DOHH2 (cell line): ENCODE measurements at regions not wholly inside any gene's neighbourhood (a gene's known extent, or its start where the extent isn't known, plus 50 kb on each side); places are given as distances from the start of the nearest gene placed in this dataset.

Experiments
- H3F3A ChIP-seq: fragments of 200-600 bp; sonication (generic), shearing (Covaris generic); 2 replicates; pipeline ENCODE4 v1.6.0; 2016; ENCODE audit warnings: antibody characterized with exemption, mild to moderate bottlenecking; ENCODE audit not compliant: control insufficient read depth, insufficient read depth
- H3K27ac ChIP-seq: fragments of 200-600 bp; sonication (generic); 2 replicates; pipeline ENCODE4 v1.5.1; 2014; ENCODE audit warnings: low read depth, mild to moderate bottlenecking, low read length, moderate library complexity
- H3K27me3 ChIP-seq: fragments of 200-600 bp; sonication (generic); 2 replicates; pipeline ENCODE4 v1.6.1; 2014; ENCODE audit warnings: mild to moderate bottlenecking, low read length, mixed read lengths; ENCODE audit not compliant: control insufficient read depth
- H3K36me3 ChIP-seq: fragments of 200-600 bp; sonication (generic); 2 replicates; pipeline ENCODE4 v1.6.1; 2014; ENCODE audit warnings: mild to moderate bottlenecking, low read length, moderate library complexity, mixed read lengths; ENCODE audit not compliant: control insufficient read depth
- H3K4me1 ChIP-seq: fragments of 200-600 bp; sonication (generic); 2 replicates; pipeline ENCODE4 v1.6.1; 2014; ENCODE audit warnings: mild to moderate bottlenecking, low read length, mixed read lengths; ENCODE audit not compliant: control insufficient read depth
- H3K4me2 ChIP-seq: fragments of 200-600 bp; sonication (generic); 2 replicates; pipeline ENCODE4 v1.6.0; 2014; ENCODE audit warnings: mild to moderate bottlenecking, low read length, moderate library complexity
- H3K4me3 ChIP-seq: fragments of 200-600 bp; sonication (generic); 2 replicates; pipeline ENCODE4 v1.5.1; 2014; ENCODE audit warnings: mild to moderate bottlenecking, low read length, mixed read lengths
- H3K79me2 ChIP-seq: fragments of 200-600 bp; sonication (generic); 2 replicates; pipeline ENCODE4 v1.6.1; 2014; ENCODE audit warnings: mild to moderate bottlenecking, low read length, mixed read lengths; ENCODE audit not compliant: control insufficient read depth
- H3K9me2 ChIP-seq: fragments of 200-600 bp; sonication (generic); replicated peaks from 2 replicates; pipeline ENCODE4 v1.6.1; 2014; ENCODE audit warnings: mild to moderate bottlenecking, low read length, mixed read lengths; ENCODE audit not compliant: control insufficient read depth
- H3K9me3 ChIP-seq: fragments of 200-600 bp; sonication (generic); 2 replicates; pipeline ENCODE4 v1.6.1; 2014; ENCODE audit warnings: antibody characterized with exemption, low read length, mixed read lengths; ENCODE audit not compliant: control insufficient read depth, insufficient read depth
- H4K20me1 ChIP-seq: fragments of 200-600 bp; sonication (generic); 2 replicates; pipeline ENCODE4 v1.6.0; 2014; ENCODE audit warnings: low read depth, mild to moderate bottlenecking, antibody characterized with exemption, low read length, moderate library complexity; ENCODE audit not compliant: control insufficient read depth, insufficient read depth
- EZH2phosphoT487 ChIP-seq: fragments of 200-600 bp; sonication (generic); IDR thresholded peaks from 2 replicates; pipeline ENCODE4 v1.6.1; 2017; ENCODE audit warnings: borderline replicate concordance, mild to moderate bottlenecking, antibody characterized with exemption, low read length, moderate library complexity, mixed read lengths
- TF ChIP-seq, protein P1 (sequence below): fragments of 200-600 bp; sonication (generic); IDR thresholded peaks from one replicate; pipeline ENCODE4 v1.5.1; 2014; ENCODE audit warnings: antibody characterized with exemption, mild to moderate bottlenecking, low read depth, low read length; ENCODE audit not compliant: poor library complexity, severe bottlenecking

DNA sequence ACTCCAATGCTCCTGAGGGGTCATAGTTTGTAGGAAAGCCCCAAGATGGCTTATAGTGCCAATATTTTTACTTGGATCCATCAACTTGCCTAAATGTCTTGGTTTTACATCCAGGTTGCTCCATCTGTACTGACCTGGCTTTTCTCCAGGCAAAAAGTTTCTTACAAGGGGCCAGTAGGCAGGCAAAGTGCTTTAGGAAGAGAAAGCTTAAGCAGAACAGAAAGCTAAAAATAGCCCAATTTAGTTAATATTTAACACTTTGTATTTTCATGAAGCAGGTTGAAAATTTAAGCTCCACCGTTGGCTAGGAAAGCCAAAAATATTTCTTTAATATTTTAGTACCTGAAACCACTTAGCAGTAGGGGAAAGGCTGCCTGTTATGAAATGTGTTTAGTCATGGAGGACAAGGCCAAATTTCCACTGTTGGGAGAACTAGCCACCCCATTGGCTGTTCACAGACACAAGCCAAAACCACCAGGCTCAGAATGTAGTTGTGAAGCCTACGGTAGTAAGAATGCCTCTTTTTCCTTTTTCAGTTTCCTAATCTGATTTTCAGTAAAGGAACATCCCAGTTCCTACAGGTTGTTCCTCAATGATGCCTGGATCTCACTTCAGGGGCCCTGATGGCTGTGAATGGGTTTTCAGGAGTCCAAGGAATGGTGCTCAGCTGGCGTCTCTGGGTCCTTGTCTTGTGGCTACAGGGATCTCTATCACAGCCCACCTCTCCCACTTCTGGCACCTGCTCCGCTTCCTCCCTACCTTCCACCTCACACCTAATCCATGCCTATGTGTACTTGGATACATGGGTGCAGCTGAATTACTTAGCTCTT is 324.8 kb downstream of the PMP22 start:
- Histone ChIP-seq H3K4me3 (no peak overlapping the region), H3K79me2 (no peaks in the 10 kb centered on the region), H3K9me3 (no peaks in the 10 kb centered on the region), H3K27ac (no peak overlapping the region), H3K36me3 (no peaks in the 10 kb centered on the region), H4K20me1 (no peaks in the 10 kb centered on the region), H3K9me2 (no peaks in the 10 kb centered on the region), H3K4me2 (no peak overlapping the region), H3F3A (no peaks in the 10 kb centered on the region), H3K27me3 (no peaks in the 10 kb centered on the region), H3K4me1 (no peaks in the 10 kb centered on the region)
- TF ChIP-seq EZH2phosphoT487: no peak

DNA sequence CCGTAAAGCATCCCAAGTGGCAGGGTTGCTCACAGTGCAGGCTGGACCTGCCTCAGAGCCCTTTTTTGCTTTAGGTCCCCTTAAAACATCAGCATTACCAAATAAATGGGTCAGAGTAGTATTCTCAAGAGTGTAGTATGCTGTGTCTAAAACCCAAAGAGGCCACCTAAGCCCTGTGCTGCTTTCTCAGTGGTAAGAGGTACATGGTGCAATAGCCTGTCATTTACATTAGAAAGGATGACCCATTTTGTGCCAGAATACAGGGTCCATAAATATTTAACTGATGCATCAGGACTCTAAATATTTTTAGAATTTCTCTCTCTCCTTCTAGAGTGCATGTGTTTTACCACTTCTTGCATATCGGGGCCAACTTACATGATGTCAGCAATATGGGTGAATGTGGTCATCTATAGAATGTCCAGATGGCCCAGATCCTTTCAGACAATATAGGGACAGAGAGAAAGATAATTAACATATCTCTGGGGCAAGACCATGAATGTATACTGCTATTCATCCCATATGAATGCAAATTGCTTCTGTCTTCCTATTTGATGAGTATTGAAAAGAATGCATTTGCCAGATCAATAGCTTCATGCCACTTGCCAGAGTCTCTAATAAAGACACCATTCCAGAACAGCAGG is 329.2 kb downstream of the PMP22 start:
- Histone ChIP-seq H3K9me3 (no peaks in the 10 kb centered on the region), H3K79me2 (no peaks in the 10 kb centered on the region)
- no peak for TF ChIP-seq EZH2phosphoT487
- TF ChIP-seq, protein P1, sequence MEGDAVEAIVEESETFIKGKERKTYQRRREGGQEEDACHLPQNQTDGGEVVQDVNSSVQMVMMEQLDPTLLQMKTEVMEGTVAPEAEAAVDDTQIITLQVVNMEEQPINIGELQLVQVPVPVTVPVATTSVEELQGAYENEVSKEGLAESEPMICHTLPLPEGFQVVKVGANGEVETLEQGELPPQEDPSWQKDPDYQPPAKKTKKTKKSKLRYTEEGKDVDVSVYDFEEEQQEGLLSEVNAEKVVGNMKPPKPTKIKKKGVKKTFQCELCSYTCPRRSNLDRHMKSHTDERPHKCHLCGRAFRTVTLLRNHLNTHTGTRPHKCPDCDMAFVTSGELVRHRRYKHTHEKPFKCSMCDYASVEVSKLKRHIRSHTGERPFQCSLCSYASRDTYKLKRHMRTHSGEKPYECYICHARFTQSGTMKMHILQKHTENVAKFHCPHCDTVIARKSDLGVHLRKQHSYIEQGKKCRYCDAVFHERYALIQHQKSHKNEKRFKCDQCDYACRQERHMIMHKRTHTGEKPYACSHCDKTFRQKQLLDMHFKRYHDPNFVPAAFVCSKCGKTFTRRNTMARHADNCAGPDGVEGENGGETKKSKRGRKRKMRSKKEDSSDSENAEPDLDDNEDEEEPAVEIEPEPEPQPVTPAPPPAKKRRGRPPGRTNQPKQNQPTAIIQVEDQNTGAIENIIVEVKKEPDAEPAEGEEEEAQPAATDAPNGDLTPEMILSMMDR: no peak

GRCh38 chr17:14935139-14935841 is 329.8 kb downstream of the PMP22 start:
- TF ChIP-seq EZH2phosphoT487: no peak
- TF ChIP-seq, protein P1: no peak

More for the DNA sequence above, 329.2 kb downstream of the PMP22 start:
- Histone ChIP-seq H3K9me2 (no peaks in the 10 kb centered on the region), H3K27me3 (no peaks in the 10 kb centered on the region), H3F3A (no peaks in the 10 kb centered on the region), H3K27ac (no peak overlapping the region), H3K36me3 (no peaks in the 10 kb centered on the region), H3K4me1 (no peaks in the 10 kb centered on the region), H4K20me1 (no peaks in the 10 kb centered on the region), H3K4me3 (no peak overlapping the region), H3K4me2 (no peak overlapping the region)

DNA sequence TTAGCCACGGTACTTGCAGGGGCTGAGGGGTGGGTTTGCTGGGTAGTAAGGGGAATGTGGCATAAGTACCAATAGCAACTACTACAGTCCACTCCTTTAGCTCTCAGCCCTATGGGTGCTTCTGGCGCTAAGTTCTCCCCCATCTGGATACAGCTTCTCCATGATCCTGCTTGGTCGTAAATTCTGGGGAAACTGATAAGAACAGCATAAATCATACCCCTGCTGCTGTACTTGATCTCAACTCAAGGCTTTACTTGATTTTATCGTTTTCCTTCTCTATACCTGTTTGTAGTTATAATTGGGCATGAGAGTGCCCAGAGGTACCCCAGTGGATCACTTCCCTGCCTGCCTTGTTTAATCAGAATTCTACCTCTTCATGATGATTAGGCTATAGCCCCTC is 331.4 kb downstream of the PMP22 start:
- H3K4me1 ChIP-seq: no peaks in the 10 kb centered on the region
- no peaks in the 10 kb centered on the region for H3K36me3 ChIP-seq
- H3K4me3 ChIP-seq: no peak overlapping the region
- no peaks in the 10 kb centered on the region for H3F3A ChIP-seq
- H3K79me2 ChIP-seq: no peaks in the 10 kb centered on the region
- no peak overlapping the region for H3K27ac ChIP-seq
- TF ChIP-seq, protein P1: no peak
- no peak for TF ChIP-seq EZH2phosphoT487
- H3K4me2 ChIP-seq: no peak overlapping the region
- H4K20me1 ChIP-seq: no peaks in the 10 kb centered on the region
- no peaks in the 10 kb centered on the region for H3K27me3 ChIP-seq
- no peaks in the 10 kb centered on the region for H3K9me2 ChIP-seq
- no peaks in the 10 kb centered on the region for H3K9me3 ChIP-seq

More at GRCh38 chr17:14935139-14935841, 329.8 kb downstream of the PMP22 start:
- Histone ChIP-seq H3K36me3 (no peaks in the 10 kb centered on the region), H3K27ac (no peak overlapping the region), H3K9me3 (no peaks in the 10 kb centered on the region), H3F3A (no peaks in the 10 kb centered on the region), H3K4me2 (no peak overlapping the region), H4K20me1 (no peaks in the 10 kb centered on the region), H3K27me3 (no peaks in the 10 kb centered on the region), H3K9me2 (no peaks in the 10 kb centered on the region), H3K4me3 (no peak overlapping the region), H3K4me1 (no peaks in the 10 kb centered on the region), H3K79me2 (no peaks in the 10 kb centered on the region)
